HCT116 (cell line): ENCODE measurements at regions not wholly inside any gene's neighbourhood (a gene's known extent, or its start where the extent isn't known, plus 50 kb on each side); places are given as distances from the start of the nearest gene placed in this dataset.

Source experiments
- ATAC-seq: fragments of 200-7000 bp; cut with Tn5 transposase; 2 replicates; pipeline ENCODE4 v1.9.1; 2020; ENCODE audit warnings: mild to moderate bottlenecking, moderate library complexity
- BruUV-seq: library from RNA; stranded (reverse); fragments of 400-500 nt; replicated peaks from 2 replicates; lab custom pipeline; 2021; lab: Mats Ljungman, UMichigan
- CTCF ChIA-PET: fragments of 300-600 bp; sonication (Branson Sonifier 250); formaldehyde crosslinking; loops from one replicate; lab custom pipeline; 2021; ENCODE audit warnings: antibody characterized with exemption; lab: Charles Lee
- POLR2A ChIA-PET: fragments of 300-600, 350-600 bp; sonication (Branson Sonifier 250); formaldehyde crosslinking; loops from one replicate; lab custom pipeline; 2021; ENCODE audit warnings: antibody characterized with exemption; lab: Charles Lee
- RAD21 ChIA-PET, 2 experiments: fragments of 300-600 bp; sonication (Branson Sonifier 250); formaldehyde crosslinking; loops; one replicate each; lab custom pipeline; 2023; ENCODE audit warnings: low total read pairs in 2 of 2; ENCODE audit not compliant: uncharacterized antibody in 2 of 2, unreplicated experiment in 2 of 2, low non-redundant PET in 1 of 2; lab: Charles Lee
- DNase-seq: peaks from one replicate; pipeline ENCODE4 v3.0.0-alpha.2; 2010; ENCODE audit warnings: low read depth, low spot score
- H2AFZ ChIP-seq: fragments of 200-600 bp; shearing (Covaris generic), sonication (generic); 2 replicates; pipeline ENCODE4 v1.6.1; 2017; ENCODE audit warnings: low read depth, mixed run types, mixed read lengths, antibody characterized with exemption, low read length; ENCODE audit not compliant: poor library complexity, severe bottlenecking
- H3K27ac ChIP-seq: 2 replicates; pipeline ENCODE4 v1.5.1; 2012; ENCODE audit warnings: low read depth, low read length
- H3K27me3 ChIP-seq: fragments of 200-600 bp; sonication (generic); 2 replicates; pipeline ENCODE4 v1.6.1; 2016; ENCODE audit warnings: mixed run types, low read length, mixed read lengths; ENCODE audit not compliant: insufficient read depth
- H3K36me3 ChIP-seq, 2 experiments: fragments of 200-500 bp in 1 of 2; fragments of 200-600 bp in 1 of 2; sonication (Bioruptor generic) in 1 of 2; sonication (generic) in 1 of 2; 2 replicates each; pipeline versions ENCODE4 v1.5.1 to v1.6.1; 2014 to 2016; ENCODE audit warnings: low read length in 2 of 2, inconsistent platforms in 1 of 2, mixed read lengths in 1 of 2, mixed run types in 1 of 2; ENCODE audit not compliant: insufficient read depth in 2 of 2, control insufficient read depth in 1 of 2
- H3K4me1 ChIP-seq, 2 experiments: fragments of 200-600 bp in 1 of 2; sonication (generic) in 1 of 2; 2 replicates each; pipeline versions ENCODE4 v1.5.1 to v1.6.1; 2012 to 2017; ENCODE audit warnings: low read length in 2 of 2, inconsistent platforms in 1 of 2, mild to moderate bottlenecking in 1 of 2, mixed read lengths in 1 of 2, mixed run types in 1 of 2, moderate library complexity in 1 of 2; ENCODE audit not compliant: insufficient read depth in 2 of 2, control insufficient read depth in 1 of 2
- H3K4me2 ChIP-seq: fragments of 200-600 bp; sonication (generic); 2 replicates; pipeline ENCODE4 v1.6.1; 2017; ENCODE audit warnings: mixed run types, low read length, mixed read lengths
- H3K4me3 ChIP-seq, 2 experiments: fragments of 200-600 bp in 1 of 2; sonication (generic) in 1 of 2; replicated peaks in 1 of 2; 2 replicates each; pipeline ENCODE4 v1.5.1; 2011 to 2016; ENCODE audit warnings: low read length in 2 of 2, control low read depth in 1 of 2, low read depth in 1 of 2, mild to moderate bottlenecking in 1 of 2, mixed read lengths in 1 of 2, mixed run types in 1 of 2
- H3K79me2 ChIP-seq: fragments of 200-600 bp; sonication (generic); 2 replicates; pipeline ENCODE4 v1.6.1; 2017; ENCODE audit warnings: mild to moderate bottlenecking, mixed run types, low read length, moderate library complexity, mixed read lengths; ENCODE audit not compliant: insufficient read depth
- H3K9ac ChIP-seq: fragments of 200-600 bp; sonication (generic); 2 replicates; pipeline ENCODE4 v1.6.1; 2016; ENCODE audit warnings: low read length, mixed read lengths
- H3K9me2 ChIP-seq: fragments of 200-600 bp; sonication (generic), shearing (Covaris generic); 2 replicates; pipeline ENCODE4 v1.6.1; 2017; ENCODE audit warnings: mixed run types, mild to moderate bottlenecking, moderate library complexity; ENCODE audit not compliant: insufficient read depth
- H3K9me3 ChIP-seq, 2 experiments: fragments of 200-500 bp in 1 of 2; fragments of 200-600 bp in 1 of 2; sonication (Bioruptor generic) in 1 of 2; sonication (generic) in 1 of 2; 2 replicates each; pipeline ENCODE4 v1.6.1; 2014 to 2017; ENCODE audit warnings: low read length in 2 of 2, mixed read lengths in 2 of 2, inconsistent platforms in 1 of 2, low read depth in 1 of 2, mild to moderate bottlenecking in 1 of 2, mixed run types in 1 of 2, moderate library complexity in 1 of 2; ENCODE audit not compliant: control insufficient read depth in 1 of 2, insufficient read depth in 1 of 2
- H4K20me1 ChIP-seq: fragments of 200-600 bp; sonication (generic), shearing (Covaris generic); 2 replicates; pipeline ENCODE4 v1.6.1; 2017; ENCODE audit warnings: mixed run types, mild to moderate bottlenecking, moderate library complexity; ENCODE audit not compliant: insufficient read depth
- ATF3 ChIP-seq: IDR thresholded peaks from 2 replicates; pipeline ENCODE4 v1.6.1; 2012
- CBX3 ChIP-seq: IDR thresholded peaks from 2 replicates; pipeline ENCODE4 v1.6.1; 2012; ENCODE audit warnings: low read depth
- CEBPB ChIP-seq: IDR thresholded peaks from 2 replicates; pipeline ENCODE4 v1.6.1; 2012; ENCODE audit warnings: low read depth
- ELF1 ChIP-seq: IDR thresholded peaks from 2 replicates; pipeline ENCODE4 v1.6.1; 2012; ENCODE audit warnings: low read depth, borderline replicate concordance
- EZH2phosphoT487 ChIP-seq: fragments of 200-600 bp; IDR thresholded peaks from 2 replicates; pipeline ENCODE4 v1.6.1; 2018; ENCODE audit warnings: antibody characterized with exemption, borderline replicate concordance
- FOSL1 ChIP-seq: IDR thresholded peaks from 2 replicates; pipeline ENCODE4 v1.6.1; 2012; ENCODE audit warnings: low read depth
- JUND ChIP-seq: IDR thresholded peaks from 2 replicates; pipeline ENCODE4 v1.6.1; 2012
- REST ChIP-seq: IDR thresholded peaks from 2 replicates; pipeline ENCODE4 v1.6.1; 2012; ENCODE audit warnings: low read depth
- SP1 ChIP-seq: IDR thresholded peaks from 2 replicates; pipeline ENCODE4 v1.6.1; 2012; ENCODE audit warnings: low read depth
- TCF7L2 ChIP-seq: IDR thresholded peaks from 2 replicates; pipeline ENCODE4 v1.7.0; 2011; ENCODE audit warnings: borderline replicate concordance, inconsistent platforms; ENCODE audit not compliant: insufficient read depth, insufficient read length; ENCODE audit errors: extremely low read depth
- intact Hi-C: fragments of 100-400 bp; cut with micrococcal nuclease; formaldehyde crosslinking; loops from 2 replicates; pipeline ENCODE4 v1.10.0; 2022

- Histone ChIP-seq H3K4me3 (no peak overlapping the region), H4K20me1 (no peaks in the 10 kb centered on the region), H3K9me3 (0 out of 4 replicates have a peak, but pooled peaks cover 0 to 3% of the 10 kb centered on the region in 2 experiments), H3K36me3 (no peaks in the 10 kb centered on the region), H3K79me2 (no peaks in the 10 kb centered on the region), H3K4me2 (no peak overlapping the region), H2AFZ (no peak overlapping the region), H3K4me1 (no peaks in the 10 kb centered on the region), H3K9ac (no peak overlapping the region), H3K9me2 (no peaks in the 10 kb centered on the region), H3K27me3 (no peaks in the 10 kb centered on the region), H3K27ac (no peak overlapping the region)
- intact Hi-C loops: no loop called here
- TF ChIP-seq CEBPB (no peak), ELF1 (no peak), CBX3 (no peak), JUND (no peak), EZH2phosphoT487 (no peak), SP1 (no peak), TCF7L2 (no peak), REST (no peak), FOSL1 (no peak), ATF3 (no peak)
- DNase-seq (no peak), ATAC-seq (no peak)
- BruUV-seq: no TSS peak
- POLR2A ChIA-PET: no interaction called here
- RAD21 ChIA-PET: no interaction called here
- CTCF ChIA-PET: no interaction called here
Observed at GRCh38 chr4:125780164-125780563, 465.4 kb downstream of the FAT4 start.
